ACC112 (cell line): ENCODE measurements at regions not wholly inside any gene's neighbourhood (a gene's known extent, or its start where the extent isn't known, plus 50 kb on each side); places are given as distances from the start of the nearest gene placed in this dataset.
"Not testable (repeated sequence)": the region's sequence is repeated elsewhere in the genome, so short reads cannot be mapped to it uniquely, and the experiment has no call there.

Source experiments
- H2AFZ ChIP-seq: fragments of 200-600 bp; sonication (generic); one replicate; pipeline ENCODE4 v1.6.0; 2017; ENCODE audit warnings: antibody characterized with exemption, low read length; ENCODE audit not compliant: unreplicated experiment
- H3K27ac ChIP-seq: fragments of 200-600 bp; sonication (generic); 2 replicates; pipeline ENCODE4 v1.5.1; 2014; ENCODE audit warnings: low read depth, mild to moderate bottlenecking, antibody characterized with exemption, low read length, moderate library complexity
- H3K27me3 ChIP-seq: fragments of 200-600 bp; sonication (generic); 2 replicates; pipeline ENCODE4 v1.6.1; 2014; ENCODE audit warnings: mild to moderate bottlenecking, antibody characterized with exemption, low read length, moderate library complexity, mixed read lengths; ENCODE audit not compliant: insufficient read depth
- H3K36me3 ChIP-seq: fragments of 200-600 bp; sonication (generic); 2 replicates; pipeline ENCODE4 v1.6.1; 2016; ENCODE audit warnings: mild to moderate bottlenecking, antibody characterized with exemption, low read length, moderate library complexity, mixed read lengths; ENCODE audit not compliant: insufficient read depth
- H3K4me1 ChIP-seq: fragments of 200-600 bp; sonication (generic); one replicate; pipeline ENCODE4 v1.6.1; 2016; ENCODE audit warnings: low read length, mixed read lengths; ENCODE audit not compliant: insufficient read depth, unreplicated experiment, control insufficient read depth
- H3K4me3 ChIP-seq: fragments of 200-600 bp; sonication (generic); 2 replicates; pipeline ENCODE4 v1.5.1; 2014; ENCODE audit warnings: mild to moderate bottlenecking, low read depth, low read length
- H3K79me2 ChIP-seq: fragments of 200-600 bp; sonication (generic); one replicate; pipeline ENCODE4 v1.6.0; 2016; ENCODE audit warnings: low read length; ENCODE audit not compliant: control insufficient read depth, unreplicated experiment, insufficient read depth

GRCh38 chr7:149963985-149964384 lies 90.2 kb downstream of the ATP6V0E2 start:
- H3K27ac ChIP-seq, H3K79me2 ChIP-seq, H3K4me3 ChIP-seq, H3K4me1 ChIP-seq, H3K27me3 ChIP-seq, H2AFZ ChIP-seq, H3K36me3 ChIP-seq: not testable (repeated sequence)

DNA sequence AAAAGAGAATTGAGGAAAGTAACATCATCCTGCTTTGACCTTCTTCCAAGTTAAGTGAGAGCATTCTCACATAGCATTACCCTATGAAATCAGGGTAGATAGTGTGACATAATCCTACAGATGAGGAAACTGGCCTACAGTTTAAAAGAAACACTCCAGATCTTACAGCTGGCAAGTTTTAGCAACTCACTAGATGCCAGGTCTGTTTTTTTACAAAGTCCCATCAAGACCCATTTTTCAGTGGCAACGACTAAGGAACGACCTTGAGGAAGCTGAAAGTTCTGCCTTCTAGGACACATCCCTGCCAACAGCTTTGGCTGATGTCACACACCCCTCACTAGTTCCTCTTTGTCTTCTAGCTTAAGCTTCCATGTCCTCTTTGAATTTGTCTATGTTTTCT lies 92.7 kb downstream of the ATP6V0E2 start:
- not testable (repeated sequence) for H3K79me2 ChIP-seq, H3K4me1 ChIP-seq, H3K27me3 ChIP-seq, H3K27ac ChIP-seq, H3K4me3 ChIP-seq, H2AFZ ChIP-seq, H3K36me3 ChIP-seq

DNA sequence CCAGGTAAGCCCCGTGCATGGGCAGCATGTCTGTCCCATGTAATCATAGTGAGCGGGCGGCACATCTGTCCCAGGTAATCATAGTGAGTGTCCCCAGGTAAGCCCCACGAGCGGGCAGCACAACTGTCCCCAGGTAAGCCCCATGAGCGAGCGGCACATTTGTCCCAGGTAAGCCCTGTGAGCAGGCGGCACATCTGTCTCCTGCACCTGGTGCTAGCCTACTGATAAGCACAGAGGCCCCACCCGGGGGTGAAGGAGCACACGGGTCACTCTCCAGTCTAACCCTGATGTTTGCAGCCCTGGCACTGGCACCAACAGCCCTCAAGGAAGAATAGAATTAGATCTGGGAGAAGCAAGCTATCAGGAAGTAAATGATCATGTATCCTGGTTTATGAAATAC lies 99.2 kb downstream of the ATP6V0E2 start:
- H2AFZ ChIP-seq, H3K36me3 ChIP-seq, H3K27ac ChIP-seq, H3K27me3 ChIP-seq, H3K4me1 ChIP-seq, H3K79me2 ChIP-seq, H3K4me3 ChIP-seq: not testable (repeated sequence)

DNA sequence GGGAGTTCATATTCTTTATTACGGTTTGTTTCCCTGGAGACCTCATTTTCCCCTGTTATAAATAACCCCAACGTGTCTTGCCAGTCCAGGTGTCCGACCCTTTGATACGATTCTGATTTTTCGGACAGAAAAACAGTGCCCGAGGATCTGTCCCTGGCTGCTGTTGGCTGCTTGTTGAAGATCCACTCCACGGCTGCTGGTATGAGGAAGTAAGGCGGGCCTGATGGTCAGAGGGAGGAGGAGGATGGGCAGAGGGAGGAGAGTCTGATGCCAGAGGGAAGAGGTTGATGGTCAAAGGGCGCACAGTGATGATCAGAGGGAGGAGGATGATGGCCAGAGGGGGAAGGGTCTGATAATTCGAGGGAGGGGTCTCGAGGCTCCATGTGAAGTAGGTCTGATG lies 99.9 kb downstream of the ATP6V0E2 start:
- H3K27me3 ChIP-seq, H3K27ac ChIP-seq, H3K4me1 ChIP-seq, H3K79me2 ChIP-seq, H3K4me3 ChIP-seq, H2AFZ ChIP-seq, H3K36me3 ChIP-seq: not testable (repeated sequence)

DNA sequence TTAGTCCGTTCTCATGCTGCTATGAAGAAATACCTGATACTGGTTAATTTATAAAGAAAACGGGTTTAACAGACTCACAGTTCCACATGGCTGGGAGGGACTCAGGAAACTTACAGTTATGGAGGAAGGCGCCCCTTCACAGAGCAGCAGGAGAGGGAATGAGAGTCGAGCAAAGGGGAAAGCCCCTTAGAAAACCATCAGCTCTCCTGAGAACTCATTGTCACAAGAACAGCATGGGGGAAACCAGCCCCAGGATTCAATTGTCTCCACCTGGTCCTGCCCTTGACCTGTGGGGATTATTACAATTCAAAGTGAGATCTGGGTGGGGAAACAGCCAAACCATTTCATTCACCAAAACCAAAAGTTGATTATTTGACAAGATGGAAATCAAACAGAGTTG lies 101.8 kb downstream of the ATP6V0E2 start:
- H3K27me3 ChIP-seq, H3K79me2 ChIP-seq, H3K36me3 ChIP-seq, H3K4me3 ChIP-seq, H3K4me1 ChIP-seq, H3K27ac ChIP-seq, H2AFZ ChIP-seq: not testable (repeated sequence)

- H3K4me3 ChIP-seq, H3K4me1 ChIP-seq, H3K79me2 ChIP-seq, H2AFZ ChIP-seq, H3K36me3 ChIP-seq, H3K27me3 ChIP-seq, H3K27ac ChIP-seq: not testable (repeated sequence)
Observed at GRCh38 chr7:149978537-149978936, 104.8 kb downstream of the ATP6V0E2 start.

DNA sequence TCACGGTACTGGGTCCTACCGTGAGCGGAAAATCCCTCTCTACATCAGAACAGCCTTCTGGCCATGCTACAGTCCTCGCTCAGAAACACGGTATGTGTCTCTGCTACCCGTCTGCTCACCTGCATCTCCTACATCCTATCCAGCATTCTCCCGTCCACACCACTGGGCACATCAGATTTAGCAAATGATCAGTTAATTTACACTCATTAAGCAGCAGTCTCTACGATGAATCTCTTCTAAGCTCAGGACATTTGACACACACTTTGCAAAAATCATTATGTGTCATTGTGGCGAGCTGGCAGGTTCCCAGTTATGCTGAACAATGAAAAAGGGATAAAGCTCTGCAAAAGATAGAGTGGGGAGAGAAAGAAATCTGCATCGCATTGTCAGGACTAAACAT lies 105.2 kb downstream of the ATP6V0E2 start:
- not testable (repeated sequence) for H3K27me3 ChIP-seq, H3K4me3 ChIP-seq, H3K4me1 ChIP-seq, H3K36me3 ChIP-seq, H3K27ac ChIP-seq, H2AFZ ChIP-seq, H3K79me2 ChIP-seq

DNA sequence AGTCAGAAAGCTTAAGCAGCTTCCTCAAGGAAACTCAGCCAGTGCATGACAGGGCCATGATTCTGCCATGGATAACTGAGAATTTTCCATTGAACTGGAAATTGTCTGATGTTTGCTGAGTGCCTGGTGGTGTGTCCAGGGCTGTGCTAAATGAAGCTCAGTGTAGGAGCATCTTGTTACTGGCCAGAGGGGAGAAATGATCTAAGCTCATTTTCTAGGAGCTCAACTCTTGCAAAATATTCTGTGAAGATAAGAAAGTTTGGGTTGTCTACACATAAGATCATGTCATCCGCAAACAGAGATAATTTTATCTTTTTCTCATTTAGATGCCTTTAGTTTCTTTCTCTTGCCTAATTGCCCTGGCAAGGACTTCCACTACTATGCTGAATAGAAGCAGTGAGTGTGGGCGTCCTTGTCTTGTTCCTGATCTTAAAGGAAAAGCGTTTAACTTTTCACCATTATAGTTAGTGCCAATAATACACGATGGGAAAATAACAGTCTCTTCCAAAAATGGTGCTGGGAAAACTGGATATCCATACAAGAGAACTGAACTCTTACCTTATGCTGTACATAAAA lies 108.9 kb downstream of the ATP6V0E2 start:
- not testable (repeated sequence) for H3K27me3 ChIP-seq, H3K36me3 ChIP-seq, H2AFZ ChIP-seq, H3K79me2 ChIP-seq, H3K4me1 ChIP-seq, H3K4me3 ChIP-seq, H3K27ac ChIP-seq

GRCh38 chr7:149986866-149987265 lies 113.1 kb downstream of the ATP6V0E2 start:
- H3K79me2 ChIP-seq, H3K4me3 ChIP-seq, H3K36me3 ChIP-seq, H3K4me1 ChIP-seq, H2AFZ ChIP-seq, H3K27ac ChIP-seq, H3K27me3 ChIP-seq: not testable (repeated sequence)

- not testable (repeated sequence) for H2AFZ ChIP-seq, H3K79me2 ChIP-seq, H3K27me3 ChIP-seq, H3K4me3 ChIP-seq, H3K36me3 ChIP-seq, H3K4me1 ChIP-seq, H3K27ac ChIP-seq
Observed at GRCh38 chr7:149991652-149992302, 118.0 kb downstream of the ATP6V0E2 start.

- not testable (repeated sequence) for H3K79me2 ChIP-seq, H3K36me3 ChIP-seq, H3K27me3 ChIP-seq, H2AFZ ChIP-seq, H3K4me1 ChIP-seq, H3K4me3 ChIP-seq, H3K27ac ChIP-seq
Observed at GRCh38 chr7:149992366-149992765, 118.6 kb downstream of the ATP6V0E2 start.
